GM23338 (cell line): ENCODE measurements at regions not wholly inside any gene's neighbourhood (a gene's known extent, or its start where the extent isn't known, plus 50 kb on each side); places are given as distances from the start of the nearest gene placed in this dataset.

Experiments used
- ATAC-seq: fragments of 200-7000 bp; cut with Tn5 transposase; 3 replicates; pipeline ENCODE4 v1.9.1; 2020
- DNase-seq: peaks from one replicate; pipeline ENCODE4 v3.0.0-alpha.2; 2015; ENCODE audit warnings: low spot score
- H2AFZ ChIP-seq: fragments of 200-600 bp; sonication (generic); 2 replicates; pipeline ENCODE4 v1.8.0; 2016; ENCODE audit warnings: antibody characterized with exemption, mild to moderate bottlenecking, moderate library complexity
- H3F3A ChIP-seq: fragments of 200-600 bp; sonication (generic); replicated peaks from 2 replicates; pipeline ENCODE4 v1.8.0; 2017; ENCODE audit warnings: antibody characterized with exemption, mixed run types, low read depth
- H3K27ac ChIP-seq: fragments of 200-600 bp; sonication (generic); 2 replicates; pipeline ENCODE4 v1.6.1; 2016; ENCODE audit warnings: low read depth
- H3K27me3 ChIP-seq: fragments of 200-600 bp; sonication (generic); 2 replicates; pipeline ENCODE4 v1.8.0; 2016; ENCODE audit warnings: mild to moderate bottlenecking, mixed run types, moderate library complexity; ENCODE audit not compliant: insufficient read depth
- H3K36me3 ChIP-seq: fragments of 200-600 bp; sonication (generic); 2 replicates; pipeline ENCODE4 v1.8.0; 2016; ENCODE audit warnings: mild to moderate bottlenecking; ENCODE audit not compliant: insufficient read depth
- H3K4me1 ChIP-seq: fragments of 200-600 bp; sonication (generic); 2 replicates; pipeline ENCODE4 v1.8.0; 2016; ENCODE audit warnings: mild to moderate bottlenecking, moderate library complexity; ENCODE audit not compliant: insufficient read depth
- H3K4me2 ChIP-seq: fragments of 200-600 bp; sonication (generic); 2 replicates; pipeline ENCODE4 v1.7.1; 2017; ENCODE audit warnings: mixed run types
- H3K4me3 ChIP-seq: fragments of 200-600 bp; sonication (generic); 2 replicates; pipeline ENCODE4 v1.6.1; 2016; ENCODE audit warnings: mixed run types
- H3K79me2 ChIP-seq: fragments of 200-600 bp; sonication (generic); replicated peaks from 2 replicates; pipeline ENCODE4 v1.8.0; 2017; ENCODE audit warnings: mild to moderate bottlenecking; ENCODE audit not compliant: insufficient read depth
- H3K9me2 ChIP-seq: fragments of 200-600 bp; sonication (generic); 2 replicates; pipeline ENCODE4 v1.8.0; 2017; ENCODE audit not compliant: insufficient read depth
- H4K20me1 ChIP-seq: fragments of 200-600 bp; sonication (generic); replicated peaks from 2 replicates; pipeline ENCODE4 v1.8.0; 2017; ENCODE audit warnings: mild to moderate bottlenecking; ENCODE audit not compliant: insufficient read depth
- H3K27ac Mint-ChIP-seq: 2 replicates; pipeline ENCODE4 v1.8.0; 2020; ENCODE audit warnings: inconsistent platforms, mild to moderate bottlenecking, moderate library complexity, mixed read lengths
- H3K27me3 Mint-ChIP-seq: 3 replicates; pipeline ENCODE4 v1.8.0; 2022; ENCODE audit warnings: low read depth, mild to moderate bottlenecking, moderate library complexity, mixed read lengths, inconsistent platforms; ENCODE audit not compliant: insufficient read depth, poor library complexity
- H3K36me3 Mint-ChIP-seq: 3 replicates; pipeline ENCODE4 v1.8.0; 2021; ENCODE audit warnings: low read depth, mild to moderate bottlenecking, inconsistent platforms, moderate library complexity, mixed read lengths
- H3K4me1 Mint-ChIP-seq: 3 replicates; pipeline ENCODE4 v1.8.0; 2020; ENCODE audit warnings: mild to moderate bottlenecking, inconsistent platforms, mixed read lengths
- H3K4me3 Mint-ChIP-seq: 3 replicates; pipeline ENCODE4 v1.8.0; 2021; ENCODE audit warnings: moderate library complexity, mild to moderate bottlenecking, inconsistent platforms, mixed read lengths
- H3K9me3 Mint-ChIP-seq: 3 replicates; pipeline ENCODE4 v1.8.0; 2020; ENCODE audit warnings: moderate library complexity, mild to moderate bottlenecking, inconsistent platforms, mixed read lengths
- CREB1 ChIP-seq: fragments of 250-450 bp; sonication (Bioruptor Pico); IDR thresholded peaks from 2 replicates; pipeline ENCODE4 v1.5.0; 2020; ENCODE audit warnings: low read depth, mild to moderate bottlenecking, moderate library complexity
- ETS1 ChIP-seq: IDR thresholded peaks from 2 replicates; pipeline ENCODE4 v1.6.1; 2016; ENCODE audit warnings: antibody characterized with exemption
- EZH2phosphoT487 ChIP-seq: fragments of 200-600 bp; sonication (generic); IDR thresholded peaks from one replicate; pipeline ENCODE4 v1.8.1; 2018; ENCODE audit warnings: antibody characterized with exemption; ENCODE audit not compliant: unreplicated experiment
- NANOG ChIP-seq: IDR thresholded peaks from 2 replicates; pipeline ENCODE4 v1.6.1; 2016; ENCODE audit warnings: antibody characterized with exemption, borderline replicate concordance
- REST ChIP-seq: IDR thresholded peaks from one replicate; pipeline ENCODE4 v1.6.1; 2018; ENCODE audit warnings: antibody characterized with exemption; ENCODE audit not compliant: unreplicated experiment
- ZNF331 ChIP-seq: fragments of 250-450 bp; sonication (Bioruptor Pico); IDR thresholded peaks from 2 replicates; pipeline ENCODE4 v1.5.0; 2020; ENCODE audit warnings: low read depth, mild to moderate bottlenecking, moderate library complexity
- ZNF462 ChIP-seq: fragments of 250-450 bp; sonication (Bioruptor Pico); IDR thresholded peaks from 2 replicates; pipeline ENCODE4 v1.5.0; 2020; ENCODE audit warnings: mild to moderate bottlenecking, moderate library complexity

- no peak for TF ChIP-seq ZNF462 (CRISPR knock-in tag)
- no peak for TF ChIP-seq ETS1
- no peak for TF ChIP-seq EZH2phosphoT487
- TF ChIP-seq ZNF331 (CRISPR knock-in tag): no peak
Measured at GRCh38 chr11:110900426-110900825, 188.2 kb upstream of the ARHGAP20 start (continued).

- Histone ChIP-seq H3K4me3 (no peak overlapping the region), H3K4me2 (no peak overlapping the region), H4K20me1 (no peaks in the 10 kb centered on the region), H3F3A (no peaks in the 10 kb centered on the region), H3K27ac (no peak overlapping the region), H3K36me3 (no peaks in the 10 kb centered on the region), H3K27me3 (no peaks in the 10 kb centered on the region), H3K4me1 (no peaks in the 10 kb centered on the region), H3K79me2 (no peaks in the 10 kb centered on the region), H3K9me2 (0 out of 2 replicates have a peak, but pooled peaks cover 8% of the 10 kb centered on the region), H2AFZ (no peak overlapping the region)
- no peaks in the 10 kb centered on the region for H3K36me3 Mint-ChIP-seq
- no peaks in the 10 kb centered on the region for H3K9me3 Mint-ChIP-seq
- no peak for ATAC-seq
- DNase-seq: no peak
- no peak overlapping the region for H3K4me3 Mint-ChIP-seq
- peaks cover 2% of the 10 kb centered on the region; the same call in 1 of the 3 replicates for H3K4me1 Mint-ChIP-seq
- no peak for TF ChIP-seq NANOG
- no peak for TF ChIP-seq ZNF331 (CRISPR knock-in tag)
- no peak for TF ChIP-seq REST
- no peak for TF ChIP-seq CREB1 (CRISPR knock-in tag)
- no peak overlapping the region for H3K27ac Mint-ChIP-seq
- no peaks in the 10 kb centered on the region for H3K27me3 Mint-ChIP-seq
Measured at GRCh38 chr11:110897035-110897434, 184.8 kb upstream of the ARHGAP20 start.
